CD4-positive, alpha-beta T cell (primary cell): ENCODE measurements at regions not wholly inside any gene's neighbourhood (a gene's known extent, or its start where the extent isn't known, plus 50 kb on each side); places are given as distances from the start of the nearest gene placed in this dataset.

Source experiments
- ATAC-seq: fragments of 200-7000 bp; cut with Tn5 transposase; one replicate; pipeline ENCODE4 v1.10.0; 2022; ENCODE audit warnings: mild to moderate bottlenecking; ENCODE audit not compliant: poor library complexity
- CTCF ChIA-PET: fragments of 350-600 bp; sonication (Branson Sonifier 250); formaldehyde crosslinking; loops from one replicate; lab custom pipeline; 2021; ENCODE audit warnings: antibody characterized with exemption, inconsistent platforms; lab: Charles Lee
- POLR2A ChIA-PET: fragments of 350-600 bp; sonication (Branson Sonifier 250); formaldehyde crosslinking; loops from one replicate; lab custom pipeline; 2021; ENCODE audit warnings: antibody characterized with exemption, inconsistent platforms; lab: Charles Lee
- DNase-seq, 14 experiments: peaks; one replicate each; pipeline ENCODE4 v3.0.0-alpha.2; 2013 to 2020; ENCODE audit warnings: mixed read lengths in 2 of 14
- H3K27ac ChIP-seq, 2 donors: one replicate each; pipeline versions ENCODE4 v1.5.1 to v1.7.0; 2013; ENCODE audit warnings: low read length in 2 of 2, low read depth in 1 of 2, mild to moderate bottlenecking in 1 of 2
- H3K27me3 ChIP-seq, 2 experiments: 1 replicate in 1 of 2; 2 replicates in 1 of 2; pipeline versions ENCODE4 v1.6.1 to v1.7.0; 2013; ENCODE audit warnings: low read length in 2 of 2, control low read depth in 1 of 2, mild to moderate bottlenecking in 1 of 2, moderate library complexity in 1 of 2; ENCODE audit not compliant: insufficient read depth in 2 of 2, control insufficient read depth in 1 of 2
- H3K36me3 ChIP-seq: one replicate; pipeline ENCODE4 v1.6.1; 2013; ENCODE audit warnings: low read length, control low read depth; ENCODE audit not compliant: insufficient read depth
- H3K4me1 ChIP-seq: one replicate; pipeline ENCODE4 v1.6.1; 2013; ENCODE audit warnings: low read length, control low read depth; ENCODE audit not compliant: insufficient read depth
- H3K4me3 ChIP-seq: one replicate; pipeline ENCODE4 v1.5.1; 2013; ENCODE audit warnings: mild to moderate bottlenecking, low read length, moderate library complexity
- H3K9me3 ChIP-seq, 2 experiments: 1 replicate in 1 of 2; 2 replicates in 1 of 2; pipeline versions ENCODE4 v1.6.1 to v1.7.0; 2013; ENCODE audit warnings: low read length in 2 of 2, mild to moderate bottlenecking in 2 of 2, control low read depth in 1 of 2, moderate library complexity in 1 of 2; ENCODE audit not compliant: control insufficient read depth in 1 of 2, insufficient read depth in 1 of 2
- H3K27ac Mint-ChIP-seq: one replicate; pipeline ENCODE4 v1.8.0; 2020; ENCODE audit warnings: mixed read lengths
- H3K27me3 Mint-ChIP-seq: one replicate; pipeline ENCODE4 v1.8.0; 2021; ENCODE audit warnings: mixed read lengths
- H3K36me3 Mint-ChIP-seq: one replicate; pipeline ENCODE4 v1.8.0; 2021; ENCODE audit warnings: low read depth, mixed read lengths
- H3K4me1 Mint-ChIP-seq: one replicate; pipeline ENCODE4 v1.8.0; 2021; ENCODE audit warnings: low read depth, mixed read lengths
- H3K4me3 Mint-ChIP-seq: one replicate; pipeline ENCODE4 v1.8.0; 2020; ENCODE audit warnings: mild to moderate bottlenecking, mixed read lengths
- H3K9me3 Mint-ChIP-seq: one replicate; pipeline ENCODE4 v1.8.0; 2020; ENCODE audit warnings: mixed read lengths
- CTCF ChIP-seq: fragments of 200-600 bp; IDR thresholded peaks from one replicate; pipeline ENCODE4 v1.8.0; 2022; ENCODE audit warnings: antibody characterized with exemption, mild to moderate bottlenecking
- intact Hi-C, 2 experiments: fragments of 100-400 bp; cut with DNase I in 1 of 2; cut with micrococcal nuclease in 1 of 2; formaldehyde crosslinking; loops; one replicate each; pipeline versions ENCODE4 v1.15.1 to v1.9.0; 2023 to 2025; cut with DNase I, micrococcal nuclease

- intact Hi-C loops: no loop called here
- DNase-seq: no peak
- CTCF ChIA-PET: no interaction called here
Observed at GRCh38 chr1:58380345-58380744, 166.2 kb downstream of the OMA1 start.

GRCh38 chr1:58367217-58367616, 179.3 kb downstream of the OMA1 start:
- CTCF ChIA-PET: no interaction called here
- POLR2A ChIA-PET: no interaction called here
- no peak for ATAC-seq
- intact Hi-C loops: no loop called here
- Mint-ChIP-seq H3K4me3 (no peak overlapping the region), H3K27me3 (no peaks in the 10 kb centered on the region), H3K36me3 (peaks cover 4% of the 10 kb centered on the region), H3K9me3 (peaks cover under 1% of the 10 kb centered on the region), H3K27ac (no peak overlapping the region), H3K4me1 (no peaks in the 10 kb centered on the region)
- DNase-seq: no peak
- Histone ChIP-seq H3K36me3 (no peaks in the 10 kb centered on the region), H3K27me3 (no peaks in the 10 kb centered on the region), H3K9me3 (peaks cover 8% of the 10 kb centered on the region in 2 experiments), H3K27ac (no peak overlapping the region), H3K4me3 (no peak overlapping the region), H3K4me1 (no peaks in the 10 kb centered on the region)
- no peak for TF ChIP-seq CTCF

More at GRCh38 chr1:58380345-58380744, 166.2 kb downstream of the OMA1 start:
- H3K4me1 ChIP-seq: no peaks in the 10 kb centered on the region
- H3K9me3 ChIP-seq: no peaks in the 10 kb centered on the region
- no peak for TF ChIP-seq CTCF
- POLR2A ChIA-PET: no interaction called here
- no peak overlapping the region for H3K4me3 ChIP-seq
- Mint-ChIP-seq H3K36me3 (peaks cover 14% of the 10 kb centered on the region), H3K27me3 (no peaks in the 10 kb centered on the region), H3K4me1 (no peaks in the 10 kb centered on the region), H3K27ac (no peak overlapping the region), H3K4me3 (no peak overlapping the region), H3K9me3 (no peaks in the 10 kb centered on the region)
- no peaks in the 10 kb centered on the region for H3K36me3 ChIP-seq
- no peaks in the 10 kb centered on the region for H3K27me3 ChIP-seq
- no peak overlapping the region for H3K27ac ChIP-seq
- no peak for ATAC-seq

GRCh38 chr1:58365328-58365727, 181.2 kb downstream of the OMA1 start:
- H3K4me3 ChIP-seq: no peak overlapping the region
- DNase-seq (no peak), ATAC-seq (no peak)
- Mint-ChIP-seq H3K36me3 (no peaks in the 10 kb centered on the region), H3K27ac (no peak overlapping the region), H3K4me1 (no peaks in the 10 kb centered on the region), H3K9me3 (no peaks in the 10 kb centered on the region), H3K4me3 (no peak overlapping the region), H3K27me3 (no peaks in the 10 kb centered on the region)
- H3K27me3 ChIP-seq: no peaks in the 10 kb centered on the region
- ChIA-PET CTCF (no interaction called here), POLR2A (no interaction called here)
- no peaks in the 10 kb centered on the region for H3K36me3 ChIP-seq
- no peaks in the 10 kb centered on the region for H3K9me3 ChIP-seq
- TF ChIP-seq CTCF: no peak
- H3K4me1 ChIP-seq: no peaks in the 10 kb centered on the region
- intact Hi-C loops: no loop called here
- H3K27ac ChIP-seq: no peak overlapping the region
